WTC11 (cell line): ENCODE measurements at regions not wholly inside any gene's neighbourhood (a gene's known extent, or its start where the extent isn't known, plus 50 kb on each side); places are given as distances from the start of the nearest gene placed in this dataset.

Source experiments
- ATAC-seq: fragments of 200-7000 bp; cut with Tn5 transposase; 2 replicates; pipeline ENCODE4 v1.10.0; 2021; ENCODE audit warnings: mild to moderate bottlenecking, moderate library complexity
- CTCF ChIA-PET: fragments of 300-600 bp; sonication (Branson Sonifier 250); formaldehyde crosslinking; loops from one replicate; lab custom pipeline; 2021; ENCODE audit warnings: antibody characterized with exemption; lab: Charles Lee
- POLR2A ChIA-PET: fragments of 350-600 bp; sonication (Branson Sonifier 250); formaldehyde crosslinking; loops from one replicate; lab custom pipeline; 2021; ENCODE audit warnings: antibody characterized with exemption; lab: Charles Lee
- DNase-seq: peaks from one replicate; pipeline ENCODE4 v3.0.0; 2021; ENCODE audit warnings: low spot score
- H3K27ac Mint-ChIP-seq: 2 replicates; pipeline ENCODE4 v1.8.0; 2021; ENCODE audit warnings: mixed read lengths
- H3K27me3 Mint-ChIP-seq: 2 replicates; pipeline ENCODE4 v1.8.0; 2021; ENCODE audit warnings: low read depth, mild to moderate bottlenecking, moderate library complexity, mixed read lengths
- H3K36me3 Mint-ChIP-seq: 2 replicates; pipeline ENCODE4 v1.8.0; 2021; ENCODE audit warnings: mixed read lengths
- H3K4me1 Mint-ChIP-seq: 2 replicates; pipeline ENCODE4 v1.8.0; 2022; ENCODE audit warnings: mixed read lengths
- H3K4me3 Mint-ChIP-seq: 2 replicates; pipeline ENCODE4 v1.8.0; 2021; ENCODE audit warnings: mild to moderate bottlenecking, moderate library complexity, mixed read lengths
- H3K9me3 Mint-ChIP-seq: 2 replicates; pipeline ENCODE4 v1.8.0; 2021; ENCODE audit warnings: mixed read lengths
- GABPB1 ChIP-seq: sonication (generic); formaldehyde crosslinking; IDR thresholded peaks from 2 replicates; pipeline ENCODE4 v1.8.1; 2023; ENCODE audit warnings: mild to moderate bottlenecking, missing genetic modification reagents
- NFE2L1 ChIP-seq: sonication (generic); formaldehyde crosslinking; IDR thresholded peaks from 2 replicates; pipeline ENCODE4 v1.8.1; 2023; ENCODE audit warnings: missing genetic modification reagents
- SOX15 ChIP-seq: fragments of 250-450 bp; sonication (Bioruptor Pico); IDR thresholded peaks from 2 replicates; pipeline ENCODE4 v1.9.0; 2021; ENCODE audit warnings: mild to moderate bottlenecking
- ZBTB21 ChIP-seq: sonication (generic); formaldehyde crosslinking; IDR thresholded peaks from 2 replicates; pipeline ENCODE4 v1.8.1; 2023; ENCODE audit warnings: mild to moderate bottlenecking, missing genetic modification reagents, borderline replicate concordance
- ZNF232 ChIP-seq: sonication (generic); formaldehyde crosslinking; IDR thresholded peaks from 2 replicates; pipeline ENCODE4 v1.8.0; 2022; ENCODE audit warnings: mild to moderate bottlenecking, missing genetic modification reagents
- ZNF263 ChIP-seq: sonication (generic); formaldehyde crosslinking; IDR thresholded peaks from 2 replicates; pipeline ENCODE4 v1.8.1; 2022; ENCODE audit warnings: low read depth, mild to moderate bottlenecking, moderate library complexity, missing genetic modification reagents
- TF ChIP-seq, protein P1 (sequence below): sonication (generic); formaldehyde crosslinking; IDR thresholded peaks from 2 replicates; pipeline ENCODE4 v1.8.1; 2023; ENCODE audit warnings: mild to moderate bottlenecking, missing genetic modification reagents, borderline replicate concordance
- TF ChIP-seq, protein P2 (sequence below): fragments of 250-450 bp; sonication (Bioruptor Pico); IDR thresholded peaks from 2 replicates; pipeline ENCODE4 v1.9.0; 2021; ENCODE audit warnings: moderate library complexity, mild to moderate bottlenecking, inconsistent platforms, borderline replicate concordance
- TF ChIP-seq, protein P3 (sequence below): fragments of 200-600 bp; IDR thresholded peaks from 2 replicates; pipeline ENCODE4 v1.8.0; 2022; ENCODE audit warnings: antibody characterized with exemption
- TF ChIP-seq, protein P4 (sequence below): fragments of 250-450 bp; sonication (Bioruptor Pico); IDR thresholded peaks from 2 replicates; pipeline ENCODE4 v1.9.0; 2021; ENCODE audit warnings: mild to moderate bottlenecking, borderline replicate concordance
- TF ChIP-seq, protein P5 (sequence below): sonication (generic); formaldehyde crosslinking; IDR thresholded peaks from 2 replicates; pipeline ENCODE4 v1.8.1; 2023; ENCODE audit warnings: mild to moderate bottlenecking, missing genetic modification reagents, moderate library complexity
- TF ChIP-seq, protein P6 (sequence below): sonication (generic); formaldehyde crosslinking; IDR thresholded peaks from 2 replicates; pipeline ENCODE4 v1.8.0; 2022; ENCODE audit warnings: mild to moderate bottlenecking, missing genetic modification reagents
- TF ChIP-seq, protein P7 (sequence below): sonication (generic); formaldehyde crosslinking; IDR thresholded peaks from 2 replicates; pipeline ENCODE4 v1.8.0; 2022; ENCODE audit warnings: mild to moderate bottlenecking, missing genetic modification reagents

DNA sequence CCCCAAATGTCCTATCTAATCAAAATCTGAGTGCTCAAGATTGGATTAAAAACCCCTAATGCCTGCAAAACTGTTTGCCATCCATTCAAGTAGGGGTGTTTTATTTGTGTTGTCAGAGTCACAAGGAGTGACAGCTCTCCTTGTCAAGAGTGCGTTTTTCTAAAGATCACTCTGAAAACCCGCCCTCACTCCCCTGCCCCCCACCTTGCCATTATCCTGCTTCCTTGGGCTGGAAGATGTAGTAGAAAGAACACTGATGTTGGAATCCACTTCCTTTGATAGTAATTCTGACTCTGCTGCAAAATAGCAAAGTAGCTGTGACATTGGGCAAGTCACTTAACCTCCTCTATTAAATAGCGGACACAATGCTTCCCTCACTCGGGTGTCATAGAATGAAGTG lies 155.6 kb downstream of the TSN start (continued):
- TF ChIP-seq, protein P1, sequence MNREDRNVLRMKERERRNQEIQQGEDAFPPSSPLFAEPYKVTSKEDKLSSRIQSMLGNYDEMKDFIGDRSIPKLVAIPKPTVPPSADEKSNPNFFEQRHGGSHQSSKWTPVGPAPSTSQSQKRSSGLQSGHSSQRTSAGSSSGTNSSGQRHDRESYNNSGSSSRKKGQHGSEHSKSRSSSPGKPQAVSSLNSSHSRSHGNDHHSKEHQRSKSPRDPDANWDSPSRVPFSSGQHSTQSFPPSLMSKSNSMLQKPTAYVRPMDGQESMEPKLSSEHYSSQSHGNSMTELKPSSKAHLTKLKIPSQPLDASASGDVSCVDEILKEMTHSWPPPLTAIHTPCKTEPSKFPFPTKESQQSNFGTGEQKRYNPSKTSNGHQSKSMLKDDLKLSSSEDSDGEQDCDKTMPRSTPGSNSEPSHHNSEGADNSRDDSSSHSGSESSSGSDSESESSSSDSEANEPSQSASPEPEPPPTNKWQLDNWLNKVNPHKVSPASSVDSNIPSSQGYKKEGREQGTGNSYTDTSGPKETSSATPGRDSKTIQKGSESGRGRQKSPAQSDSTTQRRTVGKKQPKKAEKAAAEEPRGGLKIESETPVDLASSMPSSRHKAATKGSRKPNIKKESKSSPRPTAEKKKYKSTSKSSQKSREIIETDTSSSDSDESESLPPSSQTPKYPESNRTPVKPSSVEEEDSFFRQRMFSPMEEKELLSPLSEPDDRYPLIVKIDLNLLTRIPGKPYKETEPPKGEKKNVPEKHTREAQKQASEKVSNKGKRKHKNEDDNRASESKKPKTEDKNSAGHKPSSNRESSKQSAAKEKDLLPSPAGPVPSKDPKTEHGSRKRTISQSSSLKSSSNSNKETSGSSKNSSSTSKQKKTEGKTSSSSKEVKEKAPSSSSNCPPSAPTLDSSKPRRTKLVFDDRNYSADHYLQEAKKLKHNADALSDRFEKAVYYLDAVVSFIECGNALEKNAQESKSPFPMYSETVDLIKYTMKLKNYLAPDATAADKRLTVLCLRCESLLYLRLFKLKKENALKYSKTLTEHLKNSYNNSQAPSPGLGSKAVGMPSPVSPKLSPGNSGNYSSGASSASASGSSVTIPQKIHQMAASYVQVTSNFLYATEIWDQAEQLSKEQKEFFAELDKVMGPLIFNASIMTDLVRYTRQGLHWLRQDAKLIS, result no peak
- TF ChIP-seq GABPB1 (CRISPR knock-in tag), result no peak
- TF ChIP-seq, all 79 proteins: peak for 0

DNA sequence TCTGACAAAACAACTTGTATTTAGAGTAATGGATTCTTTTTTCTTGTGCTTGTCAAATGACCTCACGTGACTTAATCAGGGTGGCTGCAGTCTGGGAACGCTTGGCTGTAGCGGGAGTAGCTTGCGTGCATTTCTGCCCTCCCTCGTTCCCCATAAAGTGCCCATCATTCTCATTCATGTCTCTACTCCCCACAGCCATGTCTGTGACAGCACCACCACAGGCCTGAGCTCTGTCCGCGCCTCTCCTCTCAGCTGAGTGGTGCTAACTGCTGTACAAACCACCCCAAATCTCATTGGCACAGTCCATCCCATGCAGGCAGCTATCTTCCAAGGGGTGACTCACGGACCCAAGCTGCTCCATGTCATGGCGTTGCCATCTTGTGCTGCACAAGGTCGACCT lies 161.7 kb downstream of the TSN start:
- Mint-ChIP-seq H3K27ac (no peak overlapping the region), H3K36me3 (no peaks in the 10 kb centered on the region), H3K9me3 (peaks cover 21% of the 10 kb centered on the region), H3K27me3 (no peaks in the 10 kb centered on the region; the same call in 1 of the 2 replicates), H3K4me1 (no peaks in the 10 kb centered on the region), H3K4me3 (no peak overlapping the region)
- ChIA-PET CTCF (interaction anchor here (0.8 to 2.4 kb wide), 2 partner anchors 20 to 106 kb away, joined by 3 to 9 read pairs; no protein-coding TSS in a partner anchor), POLR2A (no interaction called here)
- ATAC-seq (no peak), DNase-seq (no peak)
- TF ChIP-seq, protein P2, sequence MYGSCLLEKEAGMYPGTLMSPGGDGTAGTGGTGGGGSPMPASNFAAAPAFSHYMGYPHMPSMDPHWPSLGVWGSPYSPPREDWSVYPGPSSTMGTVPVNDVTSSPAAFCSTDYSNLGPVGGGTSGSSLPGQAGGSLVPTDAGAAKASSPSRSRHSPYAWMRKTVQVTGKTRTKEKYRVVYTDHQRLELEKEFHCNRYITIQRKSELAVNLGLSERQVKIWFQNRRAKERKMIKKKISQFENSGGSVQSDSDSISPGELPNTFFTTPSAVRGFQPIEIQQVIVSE (CRISPR knock-in tag), result no peak
- TF ChIP-seq NFE2L1 (CRISPR knock-in tag) (no peak), ZNF263 (CRISPR knock-in tag) (no peak), SOX15 (CRISPR knock-in tag) (no peak), ZBTB21 (CRISPR knock-in tag) (no peak), ZNF232 (CRISPR knock-in tag) (no peak)
- TF ChIP-seq, protein P3, sequence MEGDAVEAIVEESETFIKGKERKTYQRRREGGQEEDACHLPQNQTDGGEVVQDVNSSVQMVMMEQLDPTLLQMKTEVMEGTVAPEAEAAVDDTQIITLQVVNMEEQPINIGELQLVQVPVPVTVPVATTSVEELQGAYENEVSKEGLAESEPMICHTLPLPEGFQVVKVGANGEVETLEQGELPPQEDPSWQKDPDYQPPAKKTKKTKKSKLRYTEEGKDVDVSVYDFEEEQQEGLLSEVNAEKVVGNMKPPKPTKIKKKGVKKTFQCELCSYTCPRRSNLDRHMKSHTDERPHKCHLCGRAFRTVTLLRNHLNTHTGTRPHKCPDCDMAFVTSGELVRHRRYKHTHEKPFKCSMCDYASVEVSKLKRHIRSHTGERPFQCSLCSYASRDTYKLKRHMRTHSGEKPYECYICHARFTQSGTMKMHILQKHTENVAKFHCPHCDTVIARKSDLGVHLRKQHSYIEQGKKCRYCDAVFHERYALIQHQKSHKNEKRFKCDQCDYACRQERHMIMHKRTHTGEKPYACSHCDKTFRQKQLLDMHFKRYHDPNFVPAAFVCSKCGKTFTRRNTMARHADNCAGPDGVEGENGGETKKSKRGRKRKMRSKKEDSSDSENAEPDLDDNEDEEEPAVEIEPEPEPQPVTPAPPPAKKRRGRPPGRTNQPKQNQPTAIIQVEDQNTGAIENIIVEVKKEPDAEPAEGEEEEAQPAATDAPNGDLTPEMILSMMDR, result no peak
- TF ChIP-seq, protein P4, sequence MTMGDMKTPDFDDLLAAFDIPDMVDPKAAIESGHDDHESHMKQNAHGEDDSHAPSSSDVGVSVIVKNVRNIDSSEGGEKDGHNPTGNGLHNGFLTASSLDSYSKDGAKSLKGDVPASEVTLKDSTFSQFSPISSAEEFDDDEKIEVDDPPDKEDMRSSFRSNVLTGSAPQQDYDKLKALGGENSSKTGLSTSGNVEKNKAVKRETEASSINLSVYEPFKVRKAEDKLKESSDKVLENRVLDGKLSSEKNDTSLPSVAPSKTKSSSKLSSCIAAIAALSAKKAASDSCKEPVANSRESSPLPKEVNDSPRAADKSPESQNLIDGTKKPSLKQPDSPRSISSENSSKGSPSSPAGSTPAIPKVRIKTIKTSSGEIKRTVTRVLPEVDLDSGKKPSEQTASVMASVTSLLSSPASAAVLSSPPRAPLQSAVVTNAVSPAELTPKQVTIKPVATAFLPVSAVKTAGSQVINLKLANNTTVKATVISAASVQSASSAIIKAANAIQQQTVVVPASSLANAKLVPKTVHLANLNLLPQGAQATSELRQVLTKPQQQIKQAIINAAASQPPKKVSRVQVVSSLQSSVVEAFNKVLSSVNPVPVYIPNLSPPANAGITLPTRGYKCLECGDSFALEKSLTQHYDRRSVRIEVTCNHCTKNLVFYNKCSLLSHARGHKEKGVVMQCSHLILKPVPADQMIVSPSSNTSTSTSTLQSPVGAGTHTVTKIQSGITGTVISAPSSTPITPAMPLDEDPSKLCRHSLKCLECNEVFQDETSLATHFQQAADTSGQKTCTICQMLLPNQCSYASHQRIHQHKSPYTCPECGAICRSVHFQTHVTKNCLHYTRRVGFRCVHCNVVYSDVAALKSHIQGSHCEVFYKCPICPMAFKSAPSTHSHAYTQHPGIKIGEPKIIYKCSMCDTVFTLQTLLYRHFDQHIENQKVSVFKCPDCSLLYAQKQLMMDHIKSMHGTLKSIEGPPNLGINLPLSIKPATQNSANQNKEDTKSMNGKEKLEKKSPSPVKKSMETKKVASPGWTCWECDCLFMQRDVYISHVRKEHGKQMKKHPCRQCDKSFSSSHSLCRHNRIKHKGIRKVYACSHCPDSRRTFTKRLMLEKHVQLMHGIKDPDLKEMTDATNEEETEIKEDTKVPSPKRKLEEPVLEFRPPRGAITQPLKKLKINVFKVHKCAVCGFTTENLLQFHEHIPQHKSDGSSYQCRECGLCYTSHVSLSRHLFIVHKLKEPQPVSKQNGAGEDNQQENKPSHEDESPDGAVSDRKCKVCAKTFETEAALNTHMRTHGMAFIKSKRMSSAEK (CRISPR knock-in tag), result no peak
- TF ChIP-seq, protein P5, sequence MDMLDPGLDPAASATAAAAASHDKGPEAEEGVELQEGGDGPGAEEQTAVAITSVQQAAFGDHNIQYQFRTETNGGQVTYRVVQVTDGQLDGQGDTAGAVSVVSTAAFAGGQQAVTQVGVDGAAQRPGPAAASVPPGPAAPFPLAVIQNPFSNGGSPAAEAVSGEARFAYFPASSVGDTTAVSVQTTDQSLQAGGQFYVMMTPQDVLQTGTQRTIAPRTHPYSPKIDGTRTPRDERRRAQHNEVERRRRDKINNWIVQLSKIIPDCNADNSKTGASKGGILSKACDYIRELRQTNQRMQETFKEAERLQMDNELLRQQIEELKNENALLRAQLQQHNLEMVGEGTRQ (CRISPR knock-in tag), result no peak
- TF ChIP-seq, protein P6, sequence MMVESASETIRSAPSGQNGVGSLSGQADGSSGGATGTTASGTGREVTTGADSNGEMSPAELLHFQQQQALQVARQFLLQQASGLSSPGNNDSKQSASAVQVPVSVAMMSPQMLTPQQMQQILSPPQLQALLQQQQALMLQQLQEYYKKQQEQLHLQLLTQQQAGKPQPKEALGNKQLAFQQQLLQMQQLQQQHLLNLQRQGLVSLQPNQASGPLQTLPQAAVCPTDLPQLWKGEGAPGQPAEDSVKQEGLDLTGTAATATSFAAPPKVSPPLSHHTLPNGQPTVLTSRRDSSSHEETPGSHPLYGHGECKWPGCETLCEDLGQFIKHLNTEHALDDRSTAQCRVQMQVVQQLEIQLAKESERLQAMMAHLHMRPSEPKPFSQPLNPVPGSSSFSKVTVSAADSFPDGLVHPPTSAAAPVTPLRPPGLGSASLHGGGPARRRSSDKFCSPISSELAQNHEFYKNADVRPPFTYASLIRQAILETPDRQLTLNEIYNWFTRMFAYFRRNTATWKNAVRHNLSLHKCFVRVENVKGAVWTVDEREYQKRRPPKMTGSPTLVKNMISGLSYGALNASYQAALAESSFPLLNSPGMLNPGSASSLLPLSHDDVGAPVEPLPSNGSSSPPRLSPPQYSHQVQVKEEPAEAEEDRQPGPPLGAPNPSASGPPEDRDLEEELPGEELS (CRISPR knock-in tag), result no peak
- TF ChIP-seq, protein P7, sequence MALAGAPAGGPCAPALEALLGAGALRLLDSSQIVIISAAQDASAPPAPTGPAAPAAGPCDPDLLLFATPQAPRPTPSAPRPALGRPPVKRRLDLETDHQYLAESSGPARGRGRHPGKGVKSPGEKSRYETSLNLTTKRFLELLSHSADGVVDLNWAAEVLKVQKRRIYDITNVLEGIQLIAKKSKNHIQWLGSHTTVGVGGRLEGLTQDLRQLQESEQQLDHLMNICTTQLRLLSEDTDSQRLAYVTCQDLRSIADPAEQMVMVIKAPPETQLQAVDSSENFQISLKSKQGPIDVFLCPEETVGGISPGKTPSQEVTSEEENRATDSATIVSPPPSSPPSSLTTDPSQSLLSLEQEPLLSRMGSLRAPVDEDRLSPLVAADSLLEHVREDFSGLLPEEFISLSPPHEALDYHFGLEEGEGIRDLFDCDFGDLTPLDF (CRISPR knock-in tag), result no peak
- TF ChIP-seq, protein P1, result no peak
